H1 (cell line): ENCODE measurements at regions not wholly inside any gene's neighbourhood (a gene's known extent, or its start where the extent isn't known, plus 50 kb on each side); places are given as distances from the start of the nearest gene placed in this dataset.

ENCODE experiments used
- CTCF ChIA-PET: fragments of 300-600 bp; sonication (Branson Sonifier 250); formaldehyde crosslinking; loops from one replicate; lab custom pipeline; 2021; ENCODE audit not compliant: partially characterized antibody; lab: Charles Lee
- POLR2A ChIA-PET: fragments of 300-600 bp; sonication (Branson Sonifier 250); formaldehyde crosslinking; loops from one replicate; lab custom pipeline; 2021; ENCODE audit warnings: inconsistent platforms; ENCODE audit not compliant: partially characterized antibody; lab: Charles Lee
- DNase-seq, 2 experiments: peaks; one replicate each; pipeline versions ENCODE4 v3.0.0 to v3.0.0-alpha.2; 2010 to 2022; ENCODE audit warnings: low spot score in 2 of 2, low read depth in 1 of 2, mixed read lengths in 1 of 2
- FAIRE-seq: peaks from 2 replicates; lab custom pipeline; 2011; peaks lifted over from hg19 to GRCh38; lab: Jason Lieb, UNC
- H2AFZ ChIP-seq: 2 replicates; pipeline ENCODE4 v1.8.1; 2012; ENCODE audit warnings: low read length, inconsistent platforms
- H2AK5ac ChIP-seq: 2 replicates; pipeline ENCODE4 v1.6.1; 2013; ENCODE audit warnings: low read depth, low read length
- H2BK120ac ChIP-seq: replicated peaks from 2 replicates; pipeline ENCODE3; 2013; ENCODE audit warnings: low read depth, low read length, inconsistent platforms
- H2BK12ac ChIP-seq: 2 replicates; pipeline ENCODE4 v1.6.1; 2013; ENCODE audit warnings: low read depth, low read length
- H2BK15ac ChIP-seq: 2 replicates; pipeline ENCODE4 v1.6.1; 2013; ENCODE audit warnings: low read length
- H2BK20ac ChIP-seq: 2 replicates; pipeline ENCODE4 v1.6.1; 2013; ENCODE audit warnings: low read length
- H2BK5ac ChIP-seq: 2 replicates; pipeline ENCODE4 v1.6.1; 2013; ENCODE audit warnings: low read depth, low read length
- H3K14ac ChIP-seq: 2 replicates; pipeline ENCODE4 v1.6.1; 2013; ENCODE audit warnings: inconsistent platforms; ENCODE audit not compliant: insufficient read length
- H3K18ac ChIP-seq: 2 replicates; pipeline ENCODE4 v1.6.1; 2013; ENCODE audit warnings: low read length; ENCODE audit errors: extremely low read depth
- H3K23ac ChIP-seq: 2 replicates; pipeline ENCODE4 v1.6.1; 2013; ENCODE audit warnings: inconsistent platforms; ENCODE audit not compliant: insufficient read length
- H3K23me2 ChIP-seq: 2 replicates; pipeline ENCODE4 v1.6.1; 2013; ENCODE audit warnings: low read depth, low read length
- H3K27ac ChIP-seq: 2 replicates; pipeline ENCODE4 v1.6.1; 2011; ENCODE audit warnings: low read depth, low read length, inconsistent platforms
- H3K27me3 ChIP-seq, 4 experiments: replicated peaks in 1 of 4; 1 replicate in 1 of 4; 2 replicates in 3 of 4; pipeline versions ENCODE4 v1.6.1 to v1.8.1; 2011 to 2013; ENCODE audit warnings: low read length in 3 of 4, mild to moderate bottlenecking in 3 of 4, inconsistent platforms in 2 of 4, mixed read lengths in 2 of 4, moderate library complexity in 1 of 4; ENCODE audit not compliant: control insufficient read depth in 3 of 4, insufficient read depth in 3 of 4; ENCODE audit errors: extremely low read depth in 1 of 4
- H3K36me3 ChIP-seq, 4 experiments: 2 replicates each; pipeline versions ENCODE4 v1.6.1 to v1.8.1; 2011 to 2013; ENCODE audit warnings: mild to moderate bottlenecking in 4 of 4, low read length in 3 of 4, moderate library complexity in 2 of 4, control low read depth in 1 of 4, inconsistent platforms in 1 of 4; ENCODE audit not compliant: insufficient read depth in 4 of 4, control insufficient read depth in 2 of 4
- H3K4ac ChIP-seq: replicated peaks from 2 replicates; pipeline ENCODE3; 2013; ENCODE audit warnings: low read length, low read depth, mixed read lengths, inconsistent platforms; ENCODE audit not compliant: insufficient read length
- H3K4me1 ChIP-seq, 4 experiments: replicated peaks in 1 of 4; 1 replicate in 1 of 4; 2 replicates in 3 of 4; pipeline versions ENCODE4 v1.6.1 to v1.8.1; 2011 to 2013; ENCODE audit warnings: low read length in 3 of 4, inconsistent platforms in 2 of 4, mixed read lengths in 1 of 4; ENCODE audit not compliant: insufficient read depth in 4 of 4, control insufficient read depth in 3 of 4
- H3K4me2 ChIP-seq, 2 experiments: 2 replicates each; pipeline versions ENCODE4 v1.6.1 to v1.8.1; 2011 to 2013; ENCODE audit warnings: low read depth in 2 of 2, low read length in 2 of 2, control low read depth in 1 of 2, inconsistent platforms in 1 of 2, mild to moderate bottlenecking in 1 of 2; ENCODE audit not compliant: insufficient read depth in 1 of 2
- H3K4me3 ChIP-seq, 4 experiments: fragments of 200-600, 300-600 bp in 1 of 4; sonication (generic), shearing (Covaris generic), sonication (Bioruptor Twin) in 1 of 4; 2 replicates each; pipeline versions ENCODE4 v1.5.1 to v1.8.1; 2011 to 2016; ENCODE audit warnings: low read length in 4 of 4, low read depth in 3 of 4, control low read depth in 2 of 4, inconsistent platforms in 2 of 4, mild to moderate bottlenecking in 2 of 4, mixed read lengths in 1 of 4, moderate library complexity in 1 of 4; ENCODE audit not compliant: insufficient read depth in 2 of 4; ENCODE audit errors: extremely low read depth in 1 of 4
- H3K56ac ChIP-seq: replicated peaks from 2 replicates; pipeline ENCODE3; 2013; ENCODE audit warnings: low read depth, mild to moderate bottlenecking, mixed read lengths, low read length, inconsistent platforms; ENCODE audit not compliant: insufficient read length
- H3K79me1 ChIP-seq: 2 replicates; pipeline ENCODE4 v1.6.1; 2013; ENCODE audit warnings: low read depth, low read length, control low read depth
- H3K79me2 ChIP-seq, 2 experiments: 2 replicates each; pipeline versions ENCODE4 v1.6.1 to v1.8.1; 2012 to 2013; ENCODE audit warnings: low read length in 2 of 2, mild to moderate bottlenecking in 2 of 2, inconsistent platforms in 1 of 2; ENCODE audit not compliant: insufficient read depth in 2 of 2, control insufficient read depth in 1 of 2
- H3K9ac ChIP-seq, 4 experiments: replicated peaks in 1 of 4; 1 replicate in 1 of 4; 2 replicates in 3 of 4; pipeline versions ENCODE4 v1.6.1 to v1.8.1; 2011 to 2013; ENCODE audit warnings: low read depth in 3 of 4, low read length in 3 of 4, control low read depth in 2 of 4, mild to moderate bottlenecking in 2 of 4, moderate library complexity in 2 of 4, inconsistent platforms in 1 of 4; ENCODE audit errors: extremely low read depth in 1 of 4
- H3K9me3 ChIP-seq, 2 experiments: 2 replicates each; pipeline versions ENCODE4 v1.6.1 to v1.8.1; 2012 to 2013; ENCODE audit warnings: mild to moderate bottlenecking in 2 of 2, moderate library complexity in 2 of 2, control low read depth in 1 of 2, inconsistent platforms in 1 of 2, low read depth in 1 of 2, low read length in 1 of 2, mixed read lengths in 1 of 2; ENCODE audit not compliant: insufficient read depth in 2 of 2
- H4K20me1 ChIP-seq, 2 experiments: replicated peaks in 1 of 2; 2 replicates each; pipeline versions ENCODE3 to v1.8.1; 2011 to 2013; ENCODE audit warnings: inconsistent platforms in 2 of 2, low read length in 2 of 2, mild to moderate bottlenecking in 1 of 2; ENCODE audit not compliant: insufficient read depth in 2 of 2, control insufficient read depth in 1 of 2
- H4K5ac ChIP-seq: 2 replicates; pipeline ENCODE4 v1.6.1; 2013; ENCODE audit warnings: low read length, low read depth, mixed read lengths, inconsistent platforms; ENCODE audit not compliant: insufficient read length
- H4K8ac ChIP-seq: 2 replicates; pipeline ENCODE4 v1.8.0; 2013; ENCODE audit warnings: mild to moderate bottlenecking, moderate library complexity, low read length, inconsistent platforms; ENCODE audit not compliant: insufficient read depth; ENCODE audit errors: extremely low read depth
- H4K91ac ChIP-seq: replicated peaks from 2 replicates; pipeline ENCODE3; 2013; ENCODE audit warnings: low read length, mixed read lengths, inconsistent platforms; ENCODE audit not compliant: insufficient read length
- CHD7 ChIP-seq: fragments of 300-600 bp; sonication (generic); IDR thresholded peaks from 2 replicates; pipeline ENCODE4 v1.7.1; 2012; ENCODE audit warnings: low read length, moderate library complexity, mild to moderate bottlenecking, inconsistent platforms; ENCODE audit not compliant: insufficient replicate concordance
- WGBS, 2 experiments: shearing (Covaris generic) in 1 of 2; methylation state at CpG; one replicate each; pipeline versions ENCODE4 v1.1.6 to v1.1.7; 2013 to 2015; ENCODE audit warnings: low lambda C conversion rate in 2 of 2, mixed read lengths in 2 of 2, inconsistent platforms in 1 of 2, low coverage in 1 of 2, missing lambda C conversion rate in 1 of 2; ENCODE audit not compliant: insufficient replicate concordance in 2 of 2, insufficient coverage in 1 of 2, insufficient read length in 1 of 2; ENCODE audit errors: extremely low coverage in 1 of 2, missing lambda C conversion rate in 1 of 2; 5-methylcytosine and 5-hydroxymethylcytosine counted together

- Histone ChIP-seq H2BK120ac (no peak overlapping the region), H3K4me2 (no peak overlapping the region), H3K4me1 (no peaks in the 10 kb centered on the region), H2BK12ac (no peak overlapping the region), H3K36me3 (no peaks in the 10 kb centered on the region), H3K56ac (no peak overlapping the region), H3K79me2 (no peaks in the 10 kb centered on the region), H3K4ac (no peak overlapping the region), H3K14ac (no peak overlapping the region), H2AK5ac (no peak overlapping the region), H3K9ac (no peak overlapping the region), H3K4me3 (no peak overlapping the region), H4K8ac (no peak overlapping the region), H4K91ac (no peak overlapping the region), H2BK5ac (no peak overlapping the region), H3K23me2 (no peaks in the 10 kb centered on the region; the same call in 1 of the 2 replicates), H4K5ac (no peak overlapping the region), H3K23ac (no peak overlapping the region), H3K27me3 (no peaks in the 10 kb centered on the region), H3K79me1 (no peaks in the 10 kb centered on the region), H2BK20ac (no peak overlapping the region), H3K18ac (no peak overlapping the region), H2AFZ (no peak overlapping the region), H3K27ac (no peak overlapping the region), H2BK15ac (no peak overlapping the region), H3K9me3 (no peaks in the 10 kb centered on the region), H4K20me1 (peaks cover 0 to 2% of the 10 kb centered on the region in 2 experiments)
- FAIRE-seq (no peak), DNase-seq (no peak)
- WGBS, 2 experiments: 95% methylated on average over 2 of the region's 2 CpGs; no CpG with 5 or more reads in 1 of the 2 experiments
- POLR2A ChIA-PET: no interaction called here
- CTCF ChIA-PET: interaction anchor here (0.9 kb wide), 1 partner anchor 19 kb away, joined by 3 read pairs; no protein-coding TSS in a partner anchor
- TF ChIP-seq CHD7: no peak
Observed at GRCh38 chr18:26722565-26722931, 143.0 kb downstream of the AQP4 start.
